Right lobe of liver (tissue), 4 donors: ENCODE measurements at regions not wholly inside any gene's neighbourhood (a gene's known extent, or its start where the extent isn't known, plus 50 kb on each side); places are given as distances from the start of the nearest gene placed in this dataset.
"Not testable (repeated sequence)": the region's sequence is repeated elsewhere in the genome, so short reads cannot be mapped to it uniquely, and the experiment has no call there.

ENCODE experiments used
- POLR2A ChIP-seq: fragments of 450-650 bp; IDR thresholded peaks from one replicate; pipeline ENCODE4 v1.6.1; 2017; ENCODE audit warnings: antibody characterized with exemption, mild to moderate bottlenecking
- TF ChIP-seq, protein P1 (sequence below), 4 donors: fragments of 200-600 bp in 3 of 4; fragments of 450-650 bp in 1 of 4; IDR thresholded peaks; one replicate each; pipeline versions ENCODE4 v1.5.1 to v1.8.0; 2016 to 2022; ENCODE audit warnings: antibody characterized with exemption in 4 of 4, mild to moderate bottlenecking in 2 of 4
- donor health status: DM: no; HTN: no; CAD: no.
- donor health status: DM: no; HTN: no; CAD: no.
- donor health status: DM: no; HTN: yes; CAD: no.

- TF ChIP-seq, protein P1, sequence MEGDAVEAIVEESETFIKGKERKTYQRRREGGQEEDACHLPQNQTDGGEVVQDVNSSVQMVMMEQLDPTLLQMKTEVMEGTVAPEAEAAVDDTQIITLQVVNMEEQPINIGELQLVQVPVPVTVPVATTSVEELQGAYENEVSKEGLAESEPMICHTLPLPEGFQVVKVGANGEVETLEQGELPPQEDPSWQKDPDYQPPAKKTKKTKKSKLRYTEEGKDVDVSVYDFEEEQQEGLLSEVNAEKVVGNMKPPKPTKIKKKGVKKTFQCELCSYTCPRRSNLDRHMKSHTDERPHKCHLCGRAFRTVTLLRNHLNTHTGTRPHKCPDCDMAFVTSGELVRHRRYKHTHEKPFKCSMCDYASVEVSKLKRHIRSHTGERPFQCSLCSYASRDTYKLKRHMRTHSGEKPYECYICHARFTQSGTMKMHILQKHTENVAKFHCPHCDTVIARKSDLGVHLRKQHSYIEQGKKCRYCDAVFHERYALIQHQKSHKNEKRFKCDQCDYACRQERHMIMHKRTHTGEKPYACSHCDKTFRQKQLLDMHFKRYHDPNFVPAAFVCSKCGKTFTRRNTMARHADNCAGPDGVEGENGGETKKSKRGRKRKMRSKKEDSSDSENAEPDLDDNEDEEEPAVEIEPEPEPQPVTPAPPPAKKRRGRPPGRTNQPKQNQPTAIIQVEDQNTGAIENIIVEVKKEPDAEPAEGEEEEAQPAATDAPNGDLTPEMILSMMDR (IDR thresholded peaks at IDR 0.05) = not testable (repeated sequence)
- not testable (repeated sequence) for TF ChIP-seq POLR2A
These were observed 423.7 kb downstream of the OLFM4 start for GRCh38 chr13:53452263-53452808.
